H9 (cell line): ENCODE measurements at regions not wholly inside any gene's neighbourhood (a gene's known extent, or its start where the extent isn't known, plus 50 kb on each side); places are given as distances from the start of the nearest gene placed in this dataset.

Experiments
- DNase-seq: peaks from one replicate; pipeline ENCODE4 v3.0.0-alpha.2; 2017
- H2AFZ ChIP-seq: one replicate; pipeline ENCODE4 v1.6.1; 2013; ENCODE audit warnings: mild to moderate bottlenecking, low read length, control low read depth, moderate library complexity
- H2AK5ac ChIP-seq: 2 replicates; pipeline ENCODE4 v1.6.1; 2013; ENCODE audit warnings: low read length, control low read depth, mixed read lengths; ENCODE audit not compliant: insufficient read length
- H2BK120ac ChIP-seq: one replicate; pipeline ENCODE4 v1.6.1; 2013; ENCODE audit warnings: low read depth, mild to moderate bottlenecking, low read length, control low read depth, inconsistent platforms; ENCODE audit not compliant: poor library complexity, severe bottlenecking
- H2BK12ac ChIP-seq: 2 replicates; pipeline ENCODE4 v1.6.1; 2013; ENCODE audit warnings: low read length, control low read depth, mixed read lengths, low read depth; ENCODE audit not compliant: insufficient read length
- H2BK15ac ChIP-seq: 2 replicates; pipeline ENCODE4 v1.6.1; 2013; ENCODE audit warnings: low read depth, low read length, control low read depth
- H2BK20ac ChIP-seq: one replicate; pipeline ENCODE4 v1.6.1; 2013; ENCODE audit warnings: low read depth, mild to moderate bottlenecking, low read length, control low read depth, inconsistent platforms; ENCODE audit not compliant: poor library complexity, severe bottlenecking
- H2BK5ac ChIP-seq: 2 replicates; pipeline ENCODE4 v1.6.1; 2013; ENCODE audit warnings: low read length, control low read depth, mixed read lengths; ENCODE audit not compliant: insufficient read length
- H3K14ac ChIP-seq: 2 replicates; pipeline ENCODE4 v1.6.1; 2013; ENCODE audit warnings: low read length, control low read depth; ENCODE audit not compliant: insufficient read depth
- H3K18ac ChIP-seq: 2 replicates; pipeline ENCODE4 v1.6.1; 2013; ENCODE audit warnings: low read depth, mild to moderate bottlenecking, mixed read lengths, low read length, control low read depth; ENCODE audit not compliant: insufficient read length
- H3K23ac ChIP-seq: 2 replicates; pipeline ENCODE4 v1.6.1; 2013; ENCODE audit warnings: low read length, control low read depth, mixed read lengths, low read depth; ENCODE audit not compliant: insufficient read length
- H3K23me2 ChIP-seq: 2 replicates; pipeline ENCODE4 v1.6.1; 2013; ENCODE audit warnings: low read depth, mild to moderate bottlenecking, mixed read lengths, low read length, control low read depth; ENCODE audit not compliant: insufficient read length, poor library complexity, severe bottlenecking
- H3K27ac ChIP-seq: 2 replicates; pipeline ENCODE4 v1.5.1; 2013; ENCODE audit warnings: low read length, control low read depth, mixed read lengths, low read depth; ENCODE audit not compliant: insufficient read length
- H3K27me3 ChIP-seq: 2 replicates; pipeline ENCODE4 v1.6.1; 2013; ENCODE audit warnings: low read length, control low read depth, inconsistent platforms; ENCODE audit not compliant: insufficient read depth
- H3K4ac ChIP-seq: 2 replicates; pipeline ENCODE4 v1.6.1; 2013; ENCODE audit warnings: low read depth, mild to moderate bottlenecking, control low read depth, inconsistent platforms, low read length, moderate library complexity
- H3K4me1 ChIP-seq: 2 replicates; pipeline ENCODE4 v1.6.1; 2013; ENCODE audit warnings: low read length, control low read depth, inconsistent platforms; ENCODE audit not compliant: insufficient read depth
- H3K4me2 ChIP-seq: 2 replicates; pipeline ENCODE4 v1.6.1; 2013; ENCODE audit warnings: low read length, control low read depth, mixed read lengths; ENCODE audit not compliant: insufficient read length, insufficient read depth
- H3K56ac ChIP-seq: 2 replicates; pipeline ENCODE4 v1.6.1; 2013; ENCODE audit warnings: low read depth, mild to moderate bottlenecking, mixed read lengths, low read length, control low read depth; ENCODE audit not compliant: insufficient read length
- H3K79me1 ChIP-seq: 2 replicates; pipeline ENCODE4 v1.6.1; 2013; ENCODE audit warnings: low read depth, mild to moderate bottlenecking, moderate library complexity, low read length, control low read depth, inconsistent platforms; ENCODE audit not compliant: insufficient read depth, poor library complexity, severe bottlenecking
- H3K79me2 ChIP-seq: 2 replicates; pipeline ENCODE4 v1.6.1; 2013; ENCODE audit warnings: low read length, control low read depth, inconsistent platforms; ENCODE audit not compliant: insufficient read depth
- H3K9ac ChIP-seq: 2 replicates; pipeline ENCODE4 v1.6.1; 2013; ENCODE audit warnings: low read length, control low read depth, mixed read lengths; ENCODE audit not compliant: insufficient read length; ENCODE audit errors: extremely low read depth
- H3K9me3 ChIP-seq: one replicate; pipeline ENCODE4 v1.6.1; 2013; ENCODE audit warnings: low read depth, low read length, inconsistent platforms; ENCODE audit not compliant: control insufficient read depth
- H3T11ph ChIP-seq: one replicate; pipeline ENCODE4 v1.6.1; 2013; ENCODE audit warnings: mild to moderate bottlenecking, low read length, control low read depth, inconsistent platforms
- H4K20me1 ChIP-seq: one replicate; pipeline ENCODE4 v1.6.1; 2013; ENCODE audit not compliant: control insufficient read depth, insufficient read length, insufficient read depth
- H4K5ac ChIP-seq: 2 replicates; pipeline ENCODE4 v1.6.1; 2013; ENCODE audit warnings: low read depth, mild to moderate bottlenecking, mixed read lengths, low read length, control low read depth; ENCODE audit not compliant: insufficient read length
- H4K8ac ChIP-seq: replicated peaks from 2 replicates; pipeline ENCODE4 v1.6.1; 2013; ENCODE audit warnings: low read length, control low read depth, mixed read lengths, low read depth; ENCODE audit not compliant: insufficient read length
- H4K91ac ChIP-seq: 2 replicates; pipeline ENCODE4 v1.6.1; 2013; ENCODE audit warnings: low read depth, mild to moderate bottlenecking, moderate library complexity, mixed read lengths, low read length, control low read depth; ENCODE audit not compliant: insufficient read length
- H3K27ac Mint-ChIP-seq, 3 experiments: 2 replicates in 2 of 3; 3 replicates in 1 of 3; pipeline ENCODE4 v1.8.0; 2020 to 2021; ENCODE audit warnings: mixed read lengths in 3 of 3, mild to moderate bottlenecking in 1 of 3, moderate library complexity in 1 of 3
- H3K27me3 Mint-ChIP-seq: 2 replicates; pipeline ENCODE4 v1.8.0; 2021; ENCODE audit warnings: low read depth, mild to moderate bottlenecking, moderate library complexity, mixed read lengths
- H3K36me3 Mint-ChIP-seq, 3 experiments: 2 replicates in 2 of 3; 3 replicates in 1 of 3; pipeline ENCODE4 v1.8.0; 2020 to 2021; ENCODE audit warnings: low read depth in 3 of 3, mixed read lengths in 3 of 3; ENCODE audit not compliant: insufficient read depth in 1 of 3
- H3K4me1 Mint-ChIP-seq, 2 experiments: 2 replicates each; pipeline ENCODE4 v1.8.0; 2020; ENCODE audit warnings: mixed read lengths in 2 of 2
- H3K4me3 Mint-ChIP-seq, 2 experiments: 2 replicates in 1 of 2; 3 replicates in 1 of 2; pipeline ENCODE4 v1.8.0; 2020 to 2021; ENCODE audit warnings: mild to moderate bottlenecking in 2 of 2, mixed read lengths in 2 of 2, moderate library complexity in 1 of 2
- H3K9me3 Mint-ChIP-seq, 2 experiments: 2 replicates in 1 of 2; 3 replicates in 1 of 2; pipeline ENCODE4 v1.8.0; 2020; ENCODE audit warnings: mild to moderate bottlenecking in 2 of 2, mixed read lengths in 2 of 2, moderate library complexity in 1 of 2
- CTCF ChIP-seq: fragments of 200-600 bp; sonication (generic); conservative IDR thresholded peaks from 3 replicates; pipeline ENCODE4 v1.8.0; 2021; ENCODE audit warnings: antibody characterized with exemption, mild to moderate bottlenecking
- WGBS: extraction: QIAGEN DNeasy Blood & Tissue Kit; methylation state at CpG from one replicate; pipeline ENCODE4 v1.1.7; 2013; ENCODE audit warnings: missing lambda C conversion rate, low lambda C conversion rate, mixed read lengths; ENCODE audit not compliant: insufficient read length; ENCODE audit errors: extremely low coverage; 5-methylcytosine and 5-hydroxymethylcytosine counted together

- Histone ChIP-seq H2BK5ac (no peak overlapping the region), H3K23ac (no peak overlapping the region), H3K14ac (no peak overlapping the region), H3K18ac (no peak overlapping the region), H3K23me2 (no peaks in the 10 kb centered on the region), H3T11ph (no peak overlapping the region), H3K4ac (no peak overlapping the region), H4K5ac (no peak overlapping the region), H2BK120ac (no peak overlapping the region), H4K20me1 (no peaks in the 10 kb centered on the region), H3K9ac (no peak overlapping the region), H3K79me2 (no peaks in the 10 kb centered on the region), H2AFZ (no peak overlapping the region), H3K79me1 (no peaks in the 10 kb centered on the region), H3K27me3 (no peaks in the 10 kb centered on the region), H2BK20ac (no peak overlapping the region), H2AK5ac (no peak overlapping the region), H3K4me2 (no peak overlapping the region), H4K91ac (no peak overlapping the region), H3K9me3 (no peaks in the 10 kb centered on the region), H4K8ac (no peak overlapping the region), H2BK12ac (no peak overlapping the region), H3K27ac (no peak overlapping the region), H2BK15ac (no peak overlapping the region), H3K4me1 (peaks cover 11% of the 10 kb centered on the region; the same call in 1 of the 2 replicates), H3K56ac (no peak overlapping the region)
- Mint-ChIP-seq H3K27ac (no peak overlapping the region; a peak in 2 of 7 replicates), H3K27me3 (peaks cover 3% of the 10 kb centered on the region), H3K9me3 (peaks cover 0 to 2% of the 10 kb centered on the region in 2 experiments; a peak in 1 of 5 replicates), H3K36me3 (peaks cover 0 to 3% (median 0%) of the 10 kb centered on the region in 3 experiments; a peak in 1 of 7 replicates), H3K4me1 (peaks cover 44 to 47% of the 10 kb centered on the region in 2 experiments), H3K4me3 (no peak overlapping the region; a peak in 1 of 5 replicates)
- WGBS: no CpG with 5 or more reads among the region's 4 CpGs
- TF ChIP-seq CTCF: no peak
- no peak for DNase-seq
These were observed 190.2 kb downstream of the REEP3 start for GRCh38 chr10:63711361-63711760.
